Mesendoderm (in vitro differentiated cells): ENCODE measurements at regions not wholly inside any gene's neighbourhood (a gene's known extent, or its start where the extent isn't known, plus 50 kb on each side); places are given as distances from the start of the nearest gene placed in this dataset.
A peak's percentile ranks its signal among the peaks of the same experiment; 100 is the strongest.
"Not testable (repeated sequence)": the region's sequence is repeated elsewhere in the genome, so short reads cannot be mapped to it uniquely, and the experiment has no call there.

Source experiments
- DNase-seq: peaks from one replicate; pipeline ENCODE4 v3.0.0; 2013
- H2AK5ac ChIP-seq: 2 replicates; pipeline ENCODE4 v1.6.1; 2013; ENCODE audit warnings: low read length, inconsistent platforms
- H2BK120ac ChIP-seq: 2 replicates; pipeline ENCODE4 v1.6.1; 2013; ENCODE audit warnings: low read depth, mild to moderate bottlenecking, low read length, moderate library complexity, mixed read lengths
- H2BK15ac ChIP-seq: replicated peaks from 2 replicates; pipeline ENCODE4 v1.6.1; 2013; ENCODE audit warnings: low read depth, mild to moderate bottlenecking, moderate library complexity
- H2BK5ac ChIP-seq: 2 replicates; pipeline ENCODE4 v1.6.1; 2013; ENCODE audit warnings: low read length, inconsistent platforms
- H3K18ac ChIP-seq: 2 replicates; pipeline ENCODE4 v1.6.1; 2013; ENCODE audit warnings: mild to moderate bottlenecking, low read length, mixed read lengths
- H3K23ac ChIP-seq: one replicate; pipeline ENCODE4 v1.6.1; 2013; ENCODE audit warnings: low read length
- H3K27ac ChIP-seq: 2 replicates; pipeline ENCODE4 v1.5.1; 2013; ENCODE audit warnings: low read depth, mild to moderate bottlenecking, inconsistent platforms, low read length, moderate library complexity
- H3K27me3 ChIP-seq: 2 replicates; pipeline ENCODE4 v1.6.1; 2013; ENCODE audit warnings: low read length, control low read depth, mild to moderate bottlenecking, inconsistent platforms; ENCODE audit not compliant: insufficient read depth, poor library complexity
- H3K36me3 ChIP-seq: 2 replicates; pipeline ENCODE4 v1.6.1; 2013; ENCODE audit warnings: low read length, inconsistent platforms; ENCODE audit not compliant: control insufficient read depth, insufficient read depth
- H3K4ac ChIP-seq: one replicate; pipeline ENCODE4 v1.6.1; 2013; ENCODE audit warnings: low read depth, mild to moderate bottlenecking, low read length, moderate library complexity
- H3K4me1 ChIP-seq: 2 replicates; pipeline ENCODE4 v1.6.1; 2013; ENCODE audit warnings: low read depth, low read length, inconsistent platforms; ENCODE audit not compliant: control insufficient read depth
- H3K4me2 ChIP-seq: 2 replicates; pipeline ENCODE4 v1.6.1; 2013; ENCODE audit warnings: low read length
- H3K4me3 ChIP-seq: 2 replicates; pipeline ENCODE4 v1.5.1; 2013; ENCODE audit warnings: mild to moderate bottlenecking, low read length
- H3K56ac ChIP-seq: one replicate; pipeline ENCODE4 v1.6.1; 2013; ENCODE audit warnings: low read length
- H3K79me1 ChIP-seq: 2 replicates; pipeline ENCODE4 v1.6.1; 2013; ENCODE audit warnings: low read length, inconsistent platforms
- H3K79me2 ChIP-seq: 2 replicates; pipeline ENCODE4 v1.6.1; 2013; ENCODE audit warnings: mild to moderate bottlenecking, low read length; ENCODE audit not compliant: control insufficient read depth, insufficient read depth
- H3K9ac ChIP-seq: 2 replicates; pipeline ENCODE4 v1.6.1; 2013; ENCODE audit warnings: low read length, inconsistent platforms
- H4K5ac ChIP-seq: one replicate; pipeline ENCODE4 v1.6.1; 2013; ENCODE audit warnings: low read length
- H4K8ac ChIP-seq: one replicate; pipeline ENCODE4 v1.6.1; 2013; ENCODE audit warnings: low read depth, mild to moderate bottlenecking, control low read depth, low read length, moderate library complexity
- WGBS: extraction: QIAGEN DNeasy Blood & Tissue Kit; methylation state at CpG from one replicate; pipeline ENCODE4 v1.1.7; 2013; ENCODE audit warnings: low lambda C conversion rate, missing lambda C conversion rate; ENCODE audit not compliant: insufficient coverage; ENCODE audit errors: extremely low coverage; 5-methylcytosine and 5-hydroxymethylcytosine counted together

DNA sequence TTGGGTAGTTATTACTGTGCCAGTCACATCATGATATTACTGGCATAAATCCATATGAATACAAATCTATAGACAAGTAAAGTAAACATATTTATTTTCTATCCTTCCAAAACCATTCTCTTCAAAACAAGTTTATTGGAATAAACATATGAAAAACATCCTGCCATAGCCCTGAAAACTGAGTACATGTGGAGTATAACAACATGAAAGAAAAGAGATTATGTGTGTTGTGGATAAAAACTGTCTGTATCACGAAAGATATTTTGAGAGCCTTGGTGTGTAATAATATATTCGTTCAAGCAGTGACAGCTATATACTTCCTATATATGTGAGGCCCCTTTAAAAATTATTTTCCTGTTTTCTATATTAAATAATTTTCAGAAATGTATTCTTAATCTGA, 1742.2 kb downstream of the ARAP2 start:
- H3K23ac ChIP-seq: no peak overlapping the region
- no peak overlapping the region for H3K4me2 ChIP-seq
- no peak overlapping the region for H3K4me3 ChIP-seq
- no peak overlapping the region for H2AK5ac ChIP-seq
- no peaks in the 10 kb centered on the region for H3K4me1 ChIP-seq
- DNase-seq: no peak
- no peak overlapping the region for H2BK15ac ChIP-seq
- no peak overlapping the region for H2BK5ac ChIP-seq
- H2BK120ac ChIP-seq: no peak overlapping the region
- no peak overlapping the region for H3K9ac ChIP-seq
- H3K79me1 ChIP-seq: no peaks in the 10 kb centered on the region
- H3K27ac ChIP-seq: no peak overlapping the region
- H3K79me2 ChIP-seq: no peaks in the 10 kb centered on the region
- no CpG with 5 or more reads among the region's 2 CpGs for WGBS
- H4K5ac ChIP-seq: no peak overlapping the region
- no peak overlapping the region for H3K56ac ChIP-seq
- no peaks in the 10 kb centered on the region for H3K27me3 ChIP-seq
- no peak overlapping the region for H4K8ac ChIP-seq
- H3K18ac ChIP-seq: no peak overlapping the region
- H3K36me3 ChIP-seq: no peaks in the 10 kb centered on the region
- H3K4ac ChIP-seq: no peak overlapping the region

DNA sequence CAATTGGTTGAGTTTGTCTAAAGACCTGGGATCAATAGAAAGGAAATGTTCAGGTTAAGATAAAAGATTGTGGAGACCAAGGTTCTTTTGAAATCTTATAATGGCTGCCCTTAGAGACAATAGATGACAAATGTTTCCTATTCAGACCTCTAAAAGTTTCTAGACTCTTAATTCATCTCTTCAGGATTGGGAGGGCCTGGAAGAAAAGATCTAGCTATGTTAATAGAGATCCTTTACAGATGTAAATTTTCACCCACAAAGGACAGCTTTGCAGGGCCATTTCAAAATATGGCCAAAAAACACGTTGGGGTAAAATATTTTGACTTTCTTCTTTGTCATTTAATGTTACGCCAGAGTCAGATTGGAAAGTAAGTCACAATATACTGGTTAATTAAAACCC, 1739.6 kb downstream of the ARAP2 start:
- not testable (repeated sequence) for H3K36me3 ChIP-seq, H3K4me2 ChIP-seq, H3K4me1 ChIP-seq, H3K79me1 ChIP-seq, H2BK5ac ChIP-seq, H2AK5ac ChIP-seq, H3K23ac ChIP-seq, H3K4me3 ChIP-seq, H3K9ac ChIP-seq, DNase-seq, H2BK120ac ChIP-seq, H3K27me3 ChIP-seq, H4K8ac ChIP-seq, H3K79me2 ChIP-seq, H3K4ac ChIP-seq, H3K18ac ChIP-seq, H4K5ac ChIP-seq, H3K56ac ChIP-seq, H2BK15ac ChIP-seq, H3K27ac ChIP-seq
- no CpG with 5 or more reads among the region's 2 CpGs for WGBS

DNA sequence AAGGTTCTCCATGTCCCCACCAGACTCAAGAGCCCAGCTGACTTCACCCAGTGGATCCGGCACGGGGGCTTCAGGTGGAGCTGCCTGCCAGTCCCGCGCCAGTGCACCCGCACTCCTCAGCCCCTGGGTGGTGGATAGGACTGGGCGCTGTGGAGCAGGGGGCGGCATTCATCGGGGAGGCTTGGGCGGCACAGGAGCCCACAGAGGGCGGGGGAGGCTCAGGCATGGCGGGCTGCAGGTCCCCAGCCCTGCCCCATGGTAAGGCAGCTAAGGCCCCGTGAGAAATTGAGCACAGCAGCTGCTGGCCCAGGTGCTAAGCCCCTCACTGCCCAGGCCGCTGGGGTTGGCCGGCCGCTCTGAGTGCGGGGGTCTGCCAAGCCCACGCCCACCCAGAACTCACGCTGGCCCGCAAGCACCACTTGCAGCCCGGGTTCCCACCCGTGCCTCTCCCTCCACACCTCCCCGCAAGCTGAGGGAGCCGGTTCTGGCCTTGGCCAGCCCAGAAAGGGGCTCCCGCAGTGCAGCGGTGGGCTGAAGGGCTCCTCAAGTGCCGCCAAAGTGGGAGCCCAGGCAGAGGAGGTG, 1737.7 kb downstream of the ARAP2 start:
- H3K4ac ChIP-seq, H3K27me3 ChIP-seq, H3K79me2 ChIP-seq, H2BK120ac ChIP-seq, H2BK15ac ChIP-seq, H3K4me1 ChIP-seq, H4K5ac ChIP-seq, H3K27ac ChIP-seq, H3K4me3 ChIP-seq, H3K79me1 ChIP-seq, H3K4me2 ChIP-seq, H3K9ac ChIP-seq, H2BK5ac ChIP-seq, H3K18ac ChIP-seq, H3K23ac ChIP-seq, DNase-seq, H3K56ac ChIP-seq, H2AK5ac ChIP-seq, H4K8ac ChIP-seq, H3K36me3 ChIP-seq: not testable (repeated sequence)
- no CpG with 5 or more reads among the region's 26 CpGs for WGBS

DNA sequence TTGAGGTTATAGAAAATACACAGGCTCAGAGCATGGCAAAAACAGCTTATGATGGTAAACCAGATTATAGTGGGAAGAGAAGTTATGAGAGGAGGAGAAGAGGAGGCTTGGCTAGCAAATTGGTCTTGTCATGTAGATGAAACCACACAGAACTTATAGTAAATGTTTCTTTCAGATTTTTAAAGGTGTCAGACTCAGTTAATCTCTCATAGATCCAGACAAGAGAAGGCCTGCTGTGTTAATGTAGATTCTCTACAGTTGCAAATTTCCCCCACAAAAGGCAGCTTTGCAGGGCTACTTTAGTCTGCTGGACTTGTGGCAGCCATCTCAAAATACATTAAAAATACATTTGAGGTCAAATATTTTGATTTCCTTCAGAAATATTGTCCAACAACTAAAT, 1731.7 kb downstream of the ARAP2 start:
- H3K23ac ChIP-seq: no peak overlapping the region
- no peaks in the 10 kb centered on the region for H3K27me3 ChIP-seq
- no peak overlapping the region for H2AK5ac ChIP-seq
- no peaks in the 10 kb centered on the region for H3K79me2 ChIP-seq
- H2BK15ac ChIP-seq: no peak overlapping the region
- no peak overlapping the region for H3K4me2 ChIP-seq
- H3K4me3 ChIP-seq: no peak overlapping the region
- peak; percentile 48 for DNase-seq
- H3K36me3 ChIP-seq: no peaks in the 10 kb centered on the region
- no peak overlapping the region for H3K56ac ChIP-seq
- H2BK120ac ChIP-seq: no peak overlapping the region
- peak overlapping the region; percentile 51 for H3K27ac ChIP-seq
- H3K9ac ChIP-seq: no peak overlapping the region
- H3K4me1 ChIP-seq: peaks cover 3% of the 10 kb centered on the region
- no peak overlapping the region for H3K4ac ChIP-seq
- H3K18ac ChIP-seq: no peak overlapping the region
- no peaks in the 10 kb centered on the region for H3K79me1 ChIP-seq
- H4K5ac ChIP-seq: no peak overlapping the region
- H2BK5ac ChIP-seq: peak overlapping the region; percentile 30
- no peak overlapping the region for H4K8ac ChIP-seq

DNA sequence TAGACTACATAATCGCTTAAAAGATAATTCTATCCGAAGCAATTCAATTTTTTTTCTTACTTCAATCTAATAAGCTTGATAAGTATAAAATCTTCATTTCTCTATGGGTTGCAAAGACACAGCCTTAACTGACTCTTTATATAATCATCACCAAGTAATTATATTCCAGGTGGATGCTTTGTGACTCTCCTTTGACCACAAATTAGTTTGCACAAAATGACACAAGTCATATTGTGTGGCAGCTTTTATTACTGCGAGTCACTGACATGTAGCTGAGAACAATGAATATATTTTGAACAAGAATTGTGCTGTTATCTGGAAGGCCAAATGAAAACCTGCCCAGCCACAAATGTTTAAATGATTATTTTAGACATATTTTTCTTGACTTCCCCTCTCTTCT, 1727.8 kb downstream of the ARAP2 start:
- Histone ChIP-seq H3K4me3 (no peak overlapping the region), H3K18ac (no peak overlapping the region), H2BK5ac (no peak overlapping the region), H3K4ac (no peak overlapping the region), H3K4me1 (peaks cover 3% of the 10 kb centered on the region), H3K23ac (no peak overlapping the region), H4K8ac (no peak overlapping the region), H2BK120ac (no peak overlapping the region), H4K5ac (no peak overlapping the region), H3K36me3 (no peaks in the 10 kb centered on the region), H3K79me1 (no peaks in the 10 kb centered on the region), H3K27ac (no peak overlapping the region), H3K9ac (no peak overlapping the region), H3K56ac (no peak overlapping the region), H3K4me2 (no peak overlapping the region), H3K79me2 (no peaks in the 10 kb centered on the region), H2BK15ac (no peak overlapping the region), H2AK5ac (no peak overlapping the region), H3K27me3 (no peaks in the 10 kb centered on the region)
- DNase-seq: no peak
- no CpG with 5 or more reads among the region's 3 CpGs for WGBS

DNA sequence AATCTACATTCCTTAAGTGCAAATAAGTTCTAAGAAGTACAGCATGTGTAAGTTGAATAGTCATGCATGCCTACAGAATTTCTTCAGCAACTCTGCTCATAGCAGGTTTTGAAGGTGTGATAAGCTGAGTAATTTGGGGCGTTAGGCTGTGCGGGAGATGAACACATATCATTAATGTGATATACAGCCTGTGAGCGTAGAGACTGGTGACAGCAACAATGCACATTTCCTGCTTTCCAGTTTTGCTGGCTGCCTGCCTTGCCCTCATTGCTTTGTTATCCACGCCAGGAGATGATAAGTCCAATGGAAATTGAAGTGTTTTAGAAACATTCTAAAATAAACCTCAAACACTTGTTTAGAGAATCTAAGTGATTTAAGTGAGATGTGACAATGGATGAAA, 1709.4 kb downstream of the ARAP2 start:
- H3K4me1 ChIP-seq: no peaks in the 10 kb centered on the region
- no peak overlapping the region for H3K4me2 ChIP-seq
- H3K79me2 ChIP-seq: no peaks in the 10 kb centered on the region
- no peaks in the 10 kb centered on the region for H3K79me1 ChIP-seq
- H3K4ac ChIP-seq: no peak overlapping the region
- H4K8ac ChIP-seq: no peak overlapping the region
- no peak overlapping the region for H3K18ac ChIP-seq
- no CpG with 5 or more reads among the region's 4 CpGs for WGBS
- no peak overlapping the region for H2BK5ac ChIP-seq
- no peaks in the 10 kb centered on the region for H3K36me3 ChIP-seq
- DNase-seq: no peak
- H2BK120ac ChIP-seq: no peak overlapping the region
- no peak overlapping the region for H2BK15ac ChIP-seq
- H3K23ac ChIP-seq: no peak overlapping the region
- H4K5ac ChIP-seq: no peak overlapping the region
- no peaks in the 10 kb centered on the region for H3K27me3 ChIP-seq
- no peak overlapping the region for H3K27ac ChIP-seq
- H3K4me3 ChIP-seq: no peak overlapping the region
- H2AK5ac ChIP-seq: no peak overlapping the region
- no peak overlapping the region for H3K9ac ChIP-seq
- no peak overlapping the region for H3K56ac ChIP-seq
